GM12878 (cell line): ENCODE measurements at regions not wholly inside any gene's neighbourhood (a gene's known extent, or its start where the extent isn't known, plus 50 kb on each side); places are given as distances from the start of the nearest gene placed in this dataset.

Experiments used
- ATAC-seq: fragments of 200-7000 bp; cut with Tn5 transposase; 3 replicates; pipeline ENCODE4 v1.9.1; 2020; ENCODE audit warnings: mild to moderate bottlenecking, moderate library complexity
- BruUV-seq: library from RNA; stranded (reverse); fragments of 400-500 nt; replicated peaks from 2 replicates; lab custom pipeline; 2021; lab: Mats Ljungman, UMichigan
- CTCF ChIA-PET: fragments of 300-600 bp; sonication (Branson Sonifier 250); formaldehyde crosslinking; extraction: SDS; loops from one replicate; lab custom pipeline; 2021; ENCODE audit warnings: inconsistent platforms; lab: Yijun Ruan, JAX
- POLR2A ChIA-PET: fragments of 350-600 bp; formaldehyde crosslinking; extraction: SDS; loops from one replicate; lab custom pipeline; 2021; ENCODE audit warnings: inconsistent platforms; lab: Charles Lee
- RAD21 ChIA-PET: fragments of 300-600 bp; sonication (Branson Sonifier 250); formaldehyde crosslinking; loops from one replicate; lab custom pipeline; 2023; ENCODE audit warnings: antibody characterized with exemption; ENCODE audit not compliant: unreplicated experiment; lab: Charles Lee
- SMC1A ChIA-PET: fragments of 300-600 bp; sonication (Branson Sonifier 250); formaldehyde crosslinking; loops from one replicate; lab custom pipeline; 2023; ENCODE audit not compliant: unreplicated experiment, uncharacterized antibody; lab: Charles Lee
- DNase-seq: peaks from one replicate; pipeline ENCODE4 v3.0.0-alpha.2; 2011; ENCODE audit warnings: low read depth, low spot score
- FAIRE-seq: peaks from 3 replicates; lab custom pipeline; 2011; peaks lifted over from hg19 to GRCh38; lab: Jason Lieb, UNC
- H2AFZ ChIP-seq: 2 replicates; pipeline ENCODE4 v1.6.0; 2011; ENCODE audit warnings: low read depth, low read length, control low read depth; ENCODE audit not compliant: control insufficient read depth
- H3K27ac ChIP-seq: 2 replicates; pipeline ENCODE4 v1.5.1; 2011; ENCODE audit warnings: control low read depth; ENCODE audit not compliant: control insufficient read depth, insufficient read depth
- H3K27me3 ChIP-seq, 2 experiments: replicated peaks in 1 of 2; 2 replicates each; pipeline versions ENCODE4 v1.6.0 to v1.6.1; 2011; ENCODE audit warnings: low read length in 1 of 2; ENCODE audit not compliant: control insufficient read depth in 2 of 2, insufficient read depth in 2 of 2
- H3K36me3 ChIP-seq, 2 experiments: 2 replicates each; pipeline ENCODE4 v1.5.1; 2011; ENCODE audit warnings: low read length in 1 of 2; ENCODE audit not compliant: control insufficient read depth in 2 of 2, insufficient read depth in 2 of 2
- H3K4me1 ChIP-seq: 2 replicates; pipeline ENCODE4 v1.6.1; 2011; ENCODE audit warnings: mild to moderate bottlenecking, low read length, moderate library complexity, mixed read lengths; ENCODE audit not compliant: control insufficient read depth, insufficient read depth
- H3K4me2 ChIP-seq: 2 replicates; pipeline ENCODE4 v1.6.0; 2011; ENCODE audit warnings: control low read depth; ENCODE audit not compliant: control insufficient read depth, insufficient read depth
- H3K4me3 ChIP-seq: fragments of 200-600 bp; sonication (generic); 2 replicates; pipeline ENCODE4 v1.5.1; 2016
- H3K79me2 ChIP-seq: 2 replicates; pipeline ENCODE4 v1.6.0; 2011; ENCODE audit warnings: low read length; ENCODE audit not compliant: control insufficient read depth, insufficient read depth
- H3K9ac ChIP-seq: 2 replicates; pipeline ENCODE4 v1.8.0; 2011; ENCODE audit warnings: low read length, control low read depth, mixed read lengths; ENCODE audit not compliant: control insufficient read depth, insufficient read depth
- H3K9me3 ChIP-seq: replicated peaks from 3 replicates; pipeline ENCODE4 v1.5.1; 2011; ENCODE audit warnings: mild to moderate bottlenecking, low read length; ENCODE audit not compliant: control insufficient read depth, insufficient read depth
- H4K20me1 ChIP-seq: 2 replicates; pipeline ENCODE4 v1.6.0; 2011; ENCODE audit not compliant: control insufficient read depth, insufficient read depth
- CHD4 ChIP-seq: fragments of 200-600 bp; sonication (generic); IDR thresholded peaks from 2 replicates; pipeline ENCODE4 v1.6.1; 2016; ENCODE audit warnings: mild to moderate bottlenecking
- E2F4 ChIP-seq: IDR thresholded peaks from 2 replicates; pipeline ENCODE4 v1.6.1; 2012; ENCODE audit warnings: low read depth, low read length, improper control_type of control experiment
- E2F8 ChIP-seq: fragments of 450-650 bp; IDR thresholded peaks from 2 replicates; pipeline ENCODE4 v1.6.1; 2018; ENCODE audit warnings: mild to moderate bottlenecking, low read depth, moderate library complexity; ENCODE audit not compliant: partially characterized antibody
- ESRRA ChIP-seq: IDR thresholded peaks from 2 replicates; pipeline ENCODE4 v1.6.1; 2012; ENCODE audit warnings: mild to moderate bottlenecking, low read length, improper control_type of control experiment
- NR2F1 ChIP-seq: fragments of 450-650 bp; conservative IDR thresholded peaks from 2 replicates; pipeline ENCODE4 v1.6.1; 2017; ENCODE audit warnings: mild to moderate bottlenecking
- PKNOX1 ChIP-seq: fragments of 450-650 bp; IDR thresholded peaks from 2 replicates; pipeline ENCODE4 v1.6.1; 2016; ENCODE audit warnings: mild to moderate bottlenecking
- RELA ChIP-seq: fragments of 450-650 bp; IDR thresholded peaks from 2 replicates; pipeline ENCODE4 v1.8.0; 2014; ENCODE audit warnings: borderline replicate concordance; ENCODE audit not compliant: partially characterized antibody
- TCF7 ChIP-seq: IDR thresholded peaks from 2 replicates; pipeline ENCODE4 v1.6.1; 2014; ENCODE audit warnings: antibody characterized with exemption, borderline replicate concordance
- USF1 ChIP-seq: IDR thresholded peaks from 2 replicates; pipeline ENCODE4 v1.6.1; 2011; ENCODE audit warnings: borderline replicate concordance, low read depth, mild to moderate bottlenecking, moderate library complexity, mixed read lengths, low read length; ENCODE audit not compliant: insufficient read depth; ENCODE audit errors: extremely low read length
- WRNIP1 ChIP-seq: IDR thresholded peaks from 2 replicates; pipeline ENCODE4 v1.6.1; 2011; ENCODE audit warnings: low read depth, low read length, improper control_type of control experiment, borderline replicate concordance
- ZBED1 ChIP-seq: IDR thresholded peaks from 2 replicates; pipeline ENCODE4 v1.6.1; 2016; ENCODE audit warnings: borderline replicate concordance
- ZNF384 ChIP-seq: IDR thresholded peaks from 2 replicates; pipeline ENCODE4 v1.6.1; 2012; ENCODE audit warnings: low read depth, mild to moderate bottlenecking, low read length, improper control_type of control experiment, borderline replicate concordance
- WGBS: methylation state at CpG from one replicate; pipeline ENCODE4 v1.1.6; 2016; ENCODE audit warnings: low lambda C conversion rate; ENCODE audit not compliant: insufficient replicate concordance, insufficient coverage; ENCODE audit errors: missing lambda C conversion rate; 5-methylcytosine and 5-hydroxymethylcytosine counted together
- in situ Hi-C: fragments of 300-500 bp; cut with MboI; formaldehyde crosslinking; loops from 9 replicates; pipeline ENCODE4 v1.14.3; 2018; ENCODE audit warnings: mixed read lengths
- intact Hi-C: fragments of 100-400 bp; cut with micrococcal nuclease; formaldehyde crosslinking; loops from one replicate; pipeline ENCODE4 v1.14.2; 2022; ENCODE audit not compliant: unreplicated experiment
- TF ChIP-seq, protein P1 (sequence below): fragments of 450-650 bp; IDR thresholded peaks from 2 replicates; pipeline ENCODE4 v1.6.1; 2016; ENCODE audit warnings: mild to moderate bottlenecking

GRCh38 chr2:57937456-57937855 is 109.2 kb upstream of the VRK2 start:
- Histone ChIP-seq H2AFZ (no peak overlapping the region), H3K4me2 (no peak overlapping the region), H4K20me1 (no peaks in the 10 kb centered on the region), H3K27me3 (no peaks in the 10 kb centered on the region), H3K9me3 (peaks cover 3% of the 10 kb centered on the region), H3K79me2 (no peaks in the 10 kb centered on the region), H3K4me3 (no peak overlapping the region), H3K36me3 (no peaks in the 10 kb centered on the region), H3K4me1 (no peaks in the 10 kb centered on the region), H3K9ac (no peak overlapping the region), H3K27ac (no peak overlapping the region)
- ChIA-PET RAD21 (interaction anchor here (1.1 kb wide), 1 partner anchor 46 kb away, joined by 3 read pairs; no protein-coding TSS in a partner anchor), SMC1A (no interaction called here), POLR2A (no interaction called here), CTCF (no interaction called here)
- intact Hi-C loops: no loop called here
- in situ Hi-C loops: no loop called here
- no peak for ATAC-seq
- no peak for TF ChIP-seq NR2F1
- no peak for TF ChIP-seq ZBED1
- no peak for TF ChIP-seq CHD4
- TF ChIP-seq ESRRA: no peak
- no peak for TF ChIP-seq PKNOX1
- no peak for TF ChIP-seq RELA
- TF ChIP-seq, protein P1, sequence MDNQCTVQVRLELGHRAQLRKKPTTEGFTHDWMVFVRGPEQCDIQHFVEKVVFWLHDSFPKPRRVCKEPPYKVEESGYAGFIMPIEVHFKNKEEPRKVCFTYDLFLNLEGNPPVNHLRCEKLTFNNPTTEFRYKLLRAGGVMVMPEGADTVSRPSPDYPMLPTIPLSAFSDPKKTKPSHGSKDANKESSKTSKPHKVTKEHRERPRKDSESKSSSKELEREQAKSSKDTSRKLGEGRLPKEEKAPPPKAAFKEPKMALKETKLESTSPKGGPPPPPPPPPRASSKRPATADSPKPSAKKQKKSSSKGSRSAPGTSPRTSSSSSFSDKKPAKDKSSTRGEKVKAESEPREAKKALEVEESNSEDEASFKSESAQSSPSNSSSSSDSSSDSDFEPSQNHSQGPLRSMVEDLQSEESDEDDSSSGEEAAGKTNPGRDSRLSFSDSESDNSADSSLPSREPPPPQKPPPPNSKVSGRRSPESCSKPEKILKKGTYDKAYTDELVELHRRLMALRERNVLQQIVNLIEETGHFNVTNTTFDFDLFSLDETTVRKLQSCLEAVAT: no peak
- TF ChIP-seq USF1: no peak
- no peak for TF ChIP-seq E2F8
- no peak for TF ChIP-seq WRNIP1
- TF ChIP-seq E2F4: no peak
- TF ChIP-seq TCF7: no peak
- no peak for TF ChIP-seq ZNF384
- 44% methylated on average over 2 of the region's 3 CpGs for WGBS
- FAIRE-seq: no peak
- no TSS peak for BruUV-seq
- no peak for DNase-seq
